GM12878 (cell line): ENCODE measurements at regions not wholly inside any gene's neighbourhood (a gene's known extent, or its start where the extent isn't known, plus 50 kb on each side); places are given as distances from the start of the nearest gene placed in this dataset.

Experiments
- ATAC-seq: fragments of 200-7000 bp; cut with Tn5 transposase; 3 replicates; pipeline ENCODE4 v1.9.1; 2020; ENCODE audit warnings: mild to moderate bottlenecking, moderate library complexity
- BruUV-seq: library from RNA; stranded (reverse); fragments of 400-500 nt; replicated peaks from 2 replicates; lab custom pipeline; 2021; lab: Mats Ljungman, UMichigan
- CTCF ChIA-PET: fragments of 300-600 bp; sonication (Branson Sonifier 250); formaldehyde crosslinking; extraction: SDS; loops from one replicate; lab custom pipeline; 2021; ENCODE audit warnings: inconsistent platforms; lab: Yijun Ruan, JAX
- POLR2A ChIA-PET: fragments of 350-600 bp; formaldehyde crosslinking; extraction: SDS; loops from one replicate; lab custom pipeline; 2021; ENCODE audit warnings: inconsistent platforms; lab: Charles Lee
- RAD21 ChIA-PET: fragments of 300-600 bp; sonication (Branson Sonifier 250); formaldehyde crosslinking; loops from one replicate; lab custom pipeline; 2023; ENCODE audit warnings: antibody characterized with exemption; ENCODE audit not compliant: unreplicated experiment; lab: Charles Lee
- SMC1A ChIA-PET: fragments of 300-600 bp; sonication (Branson Sonifier 250); formaldehyde crosslinking; loops from one replicate; lab custom pipeline; 2023; ENCODE audit not compliant: unreplicated experiment, uncharacterized antibody; lab: Charles Lee
- DNase-seq: peaks from one replicate; pipeline ENCODE4 v3.0.0-alpha.2; 2011; ENCODE audit warnings: low read depth, low spot score
- FAIRE-seq: peaks from 3 replicates; lab custom pipeline; 2011; peaks lifted over from hg19 to GRCh38; lab: Jason Lieb, UNC
- H2AFZ ChIP-seq: 2 replicates; pipeline ENCODE4 v1.6.0; 2011; ENCODE audit warnings: low read depth, low read length, control low read depth; ENCODE audit not compliant: control insufficient read depth
- H3K27ac ChIP-seq: 2 replicates; pipeline ENCODE4 v1.5.1; 2011; ENCODE audit warnings: control low read depth; ENCODE audit not compliant: control insufficient read depth, insufficient read depth
- H3K27me3 ChIP-seq, 2 experiments: replicated peaks in 1 of 2; 2 replicates each; pipeline versions ENCODE4 v1.6.0 to v1.6.1; 2011; ENCODE audit warnings: low read length in 1 of 2; ENCODE audit not compliant: control insufficient read depth in 2 of 2, insufficient read depth in 2 of 2
- H3K36me3 ChIP-seq, 2 experiments: 2 replicates each; pipeline ENCODE4 v1.5.1; 2011; ENCODE audit warnings: low read length in 1 of 2; ENCODE audit not compliant: control insufficient read depth in 2 of 2, insufficient read depth in 2 of 2
- H3K4me1 ChIP-seq: 2 replicates; pipeline ENCODE4 v1.6.1; 2011; ENCODE audit warnings: mild to moderate bottlenecking, low read length, moderate library complexity, mixed read lengths; ENCODE audit not compliant: control insufficient read depth, insufficient read depth
- H3K4me2 ChIP-seq: 2 replicates; pipeline ENCODE4 v1.6.0; 2011; ENCODE audit warnings: control low read depth; ENCODE audit not compliant: control insufficient read depth, insufficient read depth
- H3K4me3 ChIP-seq: fragments of 200-600 bp; sonication (generic); 2 replicates; pipeline ENCODE4 v1.5.1; 2016
- H3K79me2 ChIP-seq: 2 replicates; pipeline ENCODE4 v1.6.0; 2011; ENCODE audit warnings: low read length; ENCODE audit not compliant: control insufficient read depth, insufficient read depth
- H3K9ac ChIP-seq: 2 replicates; pipeline ENCODE4 v1.8.0; 2011; ENCODE audit warnings: low read length, control low read depth, mixed read lengths; ENCODE audit not compliant: control insufficient read depth, insufficient read depth
- H3K9me3 ChIP-seq: replicated peaks from 3 replicates; pipeline ENCODE4 v1.5.1; 2011; ENCODE audit warnings: mild to moderate bottlenecking, low read length; ENCODE audit not compliant: control insufficient read depth, insufficient read depth
- H4K20me1 ChIP-seq: 2 replicates; pipeline ENCODE4 v1.6.0; 2011; ENCODE audit not compliant: control insufficient read depth, insufficient read depth
- BHLHE40 ChIP-seq, 2 experiments: fragments of 450-650 bp in 1 of 2; IDR thresholded peaks; 2 replicates each; pipeline ENCODE4 v1.6.1; 2011 to 2017; ENCODE audit warnings: low read depth in 2 of 2, borderline replicate concordance in 1 of 2, improper control_type of control experiment in 1 of 2, low read length in 1 of 2, mild to moderate bottlenecking in 1 of 2
- CHD4 ChIP-seq: fragments of 200-600 bp; sonication (generic); IDR thresholded peaks from 2 replicates; pipeline ENCODE4 v1.6.1; 2016; ENCODE audit warnings: mild to moderate bottlenecking
- DPF2 ChIP-seq: fragments of 450-650 bp; IDR thresholded peaks from 2 replicates; pipeline ENCODE4 v1.6.1; 2017; ENCODE audit warnings: mild to moderate bottlenecking
- EGR1 ChIP-seq, 2 experiments: IDR thresholded peaks; 1 replicate in 1 of 2; 2 replicates in 1 of 2; pipeline ENCODE4 v1.6.1; 2011 to 2012; ENCODE audit warnings: low read depth in 2 of 2, low read length in 2 of 2, borderline replicate concordance in 1 of 2, mild to moderate bottlenecking in 1 of 2, moderate library complexity in 1 of 2
- FOS ChIP-seq: IDR thresholded peaks from 3 replicates; pipeline ENCODE4 v1.6.1; 2011; ENCODE audit warnings: borderline replicate concordance; ENCODE audit not compliant: insufficient read length; ENCODE audit errors: extremely low read depth
- HDAC6 ChIP-seq: fragments of 200-600 bp; sonication (generic); IDR thresholded peaks from one replicate; pipeline ENCODE4 v1.8.0; 2017; ENCODE audit warnings: antibody characterized with exemption; ENCODE audit not compliant: unreplicated experiment
- KAT2A ChIP-seq: conservative IDR thresholded peaks from 2 replicates; pipeline ENCODE4 v1.6.1; 2011; ENCODE audit warnings: low read depth, low read length; ENCODE audit not compliant: control insufficient read depth
- KLF5 ChIP-seq: fragments of 450-650 bp; IDR thresholded peaks from 2 replicates; pipeline ENCODE4 v1.6.1; 2014; ENCODE audit warnings: mild to moderate bottlenecking; ENCODE audit not compliant: partially characterized antibody
- LARP7 ChIP-seq: fragments of 450-650 bp; IDR thresholded peaks from 2 replicates; pipeline ENCODE4 v1.6.1; 2017; ENCODE audit warnings: mild to moderate bottlenecking
- MXI1 ChIP-seq: fragments of 150-350 bp; IDR thresholded peaks from 2 replicates; pipeline ENCODE4 v1.6.1; 2011; ENCODE audit warnings: low read depth, mild to moderate bottlenecking, inconsistent platforms, low read length, improper control_type of control experiment
- SIX5 ChIP-seq: IDR thresholded peaks from 2 replicates; pipeline ENCODE4 v1.6.1; 2011; ENCODE audit warnings: mild to moderate bottlenecking, low read depth, low read length, moderate library complexity; ENCODE audit not compliant: severe bottlenecking
- ZNF274 ChIP-seq: IDR thresholded peaks from one replicate; pipeline ENCODE4 v1.8.0; 2011; ENCODE audit not compliant: insufficient read length, insufficient read depth
- WGBS: methylation state at CpG from one replicate; pipeline ENCODE4 v1.1.6; 2016; ENCODE audit warnings: low lambda C conversion rate; ENCODE audit not compliant: insufficient replicate concordance, insufficient coverage; ENCODE audit errors: missing lambda C conversion rate; 5-methylcytosine and 5-hydroxymethylcytosine counted together
- in situ Hi-C: fragments of 300-500 bp; cut with MboI; formaldehyde crosslinking; loops from 9 replicates; pipeline ENCODE4 v1.14.3; 2018; ENCODE audit warnings: mixed read lengths
- intact Hi-C: fragments of 100-400 bp; cut with micrococcal nuclease; formaldehyde crosslinking; loops from one replicate; pipeline ENCODE4 v1.14.2; 2022; ENCODE audit not compliant: unreplicated experiment
- TF ChIP-seq, protein P1 (sequence below): fragments of 150-350 bp; IDR thresholded peaks from 2 replicates; pipeline ENCODE4 v1.6.1; 2014; ENCODE audit warnings: mild to moderate bottlenecking, low read depth, low read length
- TF ChIP-seq, protein P2 (sequence below): IDR thresholded peaks from 2 replicates; pipeline ENCODE4 v1.6.1; 2011; ENCODE audit warnings: borderline replicate concordance, low read depth, mild to moderate bottlenecking, moderate library complexity, mixed read lengths, low read length; ENCODE audit not compliant: insufficient read depth; ENCODE audit errors: extremely low read length

DNA sequence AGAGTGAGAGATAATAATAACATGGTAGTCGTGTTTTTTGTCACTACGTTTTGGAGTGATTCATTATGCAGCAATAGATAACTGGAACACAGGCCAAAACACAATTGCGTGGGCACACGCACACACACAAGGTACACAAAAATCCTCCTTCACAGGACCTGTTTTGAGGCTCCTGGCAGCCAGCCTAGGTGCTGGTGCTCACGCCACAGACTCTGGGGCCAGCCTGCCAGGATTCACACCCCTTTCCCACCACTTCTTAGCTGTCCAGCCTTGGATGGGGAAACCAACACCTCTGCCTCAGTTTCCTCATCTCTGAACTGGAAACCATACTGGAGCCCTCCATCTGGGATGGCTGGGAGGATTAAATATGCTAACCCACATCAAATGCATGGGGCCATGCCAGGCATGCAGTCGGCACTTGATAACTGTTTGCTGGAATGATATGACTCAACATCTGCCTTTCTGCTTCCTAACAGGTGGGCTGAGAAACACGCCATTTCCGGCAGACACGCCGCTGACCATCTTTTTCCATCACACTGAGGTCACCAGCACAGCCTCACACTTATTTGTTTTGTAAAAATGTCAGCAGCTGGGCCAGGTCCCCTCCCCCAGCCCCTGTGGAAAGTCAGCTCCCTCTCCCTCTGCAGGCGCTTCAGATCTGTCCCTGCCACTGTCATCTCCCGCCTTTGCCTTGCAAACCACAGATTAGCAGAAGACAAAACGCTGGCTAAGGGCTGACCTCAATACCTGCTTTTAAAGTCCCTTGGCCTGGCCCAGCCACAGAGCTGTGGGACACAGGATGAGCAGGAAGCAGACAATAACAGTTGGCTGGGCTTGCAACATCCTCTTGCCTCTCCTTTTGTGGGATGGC lies 237.5 kb downstream of the BCOR start:
- 4% methylated on average over 13 of the region's 13 CpGs for whole genome bisulfite sequencing
- Histone ChIP-seq H3K4me1 (peaks cover 48% of the 10 kb centered on the region), H3K27me3 (no peaks in the 10 kb centered on the region), H3K79me2 (no peaks in the 10 kb centered on the region), H3K27ac (peak overlapping the region; percentile 55), H3K9ac (peak overlapping the region; percentile 11; the same call in 1 of the 2 replicates), H3K36me3 (no peaks in the 10 kb centered on the region), H3K4me2 (peak overlapping the region; percentile 72), H4K20me1 (no peaks in the 10 kb centered on the region), H3K9me3 (peaks cover 6% of the 10 kb centered on the region; the same call in 1 of the 3 replicates), H3K4me3 (no peak overlapping the region), H2AFZ (peak overlapping the region; percentile 41)
- POLR2A ChIA-PET: no interaction called here
- SMC1A ChIA-PET: interaction anchor here (1.1 to 1.7 kb wide), 4 partner anchors 11 to 663 kb away, joined by 3 to 6 read pairs (median 3); no protein-coding TSS in a partner anchor
- no TSS peak for BruUV-seq
- intact Hi-C loops (loop anchor here (5.0 to 10.0 kb wide), 2 partner anchors 237 to 315 kb away; partner anchors contain the start of gene BCOR), in situ Hi-C loops (no loop called here)
- FAIRE-seq: peak; percentile 56
- DNase-seq: peak; percentile 89
- ATAC-seq: peak; percentile 72
- RAD21 ChIA-PET: interaction anchor here (0.9 to 1.6 kb wide), 4 partner anchors 9 to 238 kb away, joined by 3 to 6 read pairs (median 5); partner anchors contain the start of gene BCOR
- CTCF ChIA-PET: no interaction called here
- TF ChIP-seq ZNF274 (no peak), BHLHE40 (IDR thresholded peaks at IDR 0.05; ENCODE audit: borderline replicate concordance in 1 of 2, low read depth in 2 of 2, low read length in 1 of 2) (peak; percentile 62 to 79; a peak in 3 of 4 replicates), FOS (no peak), HDAC6 (no peak), KLF5 (peak; percentile 70), LARP7 (no peak), KAT2A (no peak), EGR1 (IDR thresholded peaks at IDR 0.05; ENCODE audit: borderline replicate concordance in 1 of 2, low read depth in 2 of 2, low read length in 2 of 2) (peak in 1 of 2 experiments; percentile 57; a peak in 2 of 3 replicates), SIX5 (no peak), MXI1 (0 out of 2 replicates have a peak, but pooled peaks have one; percentile 18), DPF2 (peak; percentile 87), CHD4 (no peak)
- TF ChIP-seq, protein P1, sequence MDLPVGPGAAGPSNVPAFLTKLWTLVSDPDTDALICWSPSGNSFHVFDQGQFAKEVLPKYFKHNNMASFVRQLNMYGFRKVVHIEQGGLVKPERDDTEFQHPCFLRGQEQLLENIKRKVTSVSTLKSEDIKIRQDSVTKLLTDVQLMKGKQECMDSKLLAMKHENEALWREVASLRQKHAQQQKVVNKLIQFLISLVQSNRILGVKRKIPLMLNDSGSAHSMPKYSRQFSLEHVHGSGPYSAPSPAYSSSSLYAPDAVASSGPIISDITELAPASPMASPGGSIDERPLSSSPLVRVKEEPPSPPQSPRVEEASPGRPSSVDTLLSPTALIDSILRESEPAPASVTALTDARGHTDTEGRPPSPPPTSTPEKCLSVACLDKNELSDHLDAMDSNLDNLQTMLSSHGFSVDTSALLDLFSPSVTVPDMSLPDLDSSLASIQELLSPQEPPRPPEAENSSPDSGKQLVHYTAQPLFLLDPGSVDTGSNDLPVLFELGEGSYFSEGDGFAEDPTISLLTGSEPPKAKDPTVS: no peak
- TF ChIP-seq, protein P2, sequence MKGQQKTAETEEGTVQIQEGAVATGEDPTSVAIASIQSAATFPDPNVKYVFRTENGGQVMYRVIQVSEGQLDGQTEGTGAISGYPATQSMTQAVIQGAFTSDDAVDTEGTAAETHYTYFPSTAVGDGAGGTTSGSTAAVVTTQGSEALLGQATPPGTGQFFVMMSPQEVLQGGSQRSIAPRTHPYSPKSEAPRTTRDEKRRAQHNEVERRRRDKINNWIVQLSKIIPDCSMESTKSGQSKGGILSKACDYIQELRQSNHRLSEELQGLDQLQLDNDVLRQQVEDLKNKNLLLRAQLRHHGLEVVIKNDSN: no peak
